ENCODE measurements at regions not wholly inside any gene's neighbourhood (a gene's known extent, or its start where the extent isn't known, plus 50 kb on each side); places are given as distances from the start of the nearest gene placed in this dataset.

GRCh38 chr20:12687476-12687875, 321.3 kb upstream of the SPTLC3 start:
- TF ChIP-seq EP300 (IDR thresholded peaks at IDR 0.05): no peak
- no peak for TF ChIP-seq CTCF (IDR thresholded peaks at IDR 0.05)
- TF ChIP-seq POLR2A (IDR thresholded peaks at IDR 0.05): no peak
- TF ChIP-seq POLR2AphosphoS5 (IDR thresholded peaks at IDR 0.05): no peak
- no peaks in the 10 kb centered on the region for H3K27me3 ChIP-seq
- DNase-seq: no peak
- no peaks in the 10 kb centered on the region for H3K36me3 ChIP-seq
- no peak overlapping the region for H3K27ac ChIP-seq
- no peak overlapping the region for H3K4me3 ChIP-seq
- no peaks in the 10 kb centered on the region for H3K9me3 ChIP-seq
- 61 to 71% methylated on average over 4 of the region's 4 CpGs for WGBS, 2 donors
- no peak for ATAC-seq (ENCODE audit: low FRiP score in 2 of 2)
- no peaks in the 10 kb centered on the region for H3K4me1 ChIP-seq

GRCh38 chr20:12695937-12696336, 312.8 kb upstream of the SPTLC3 start:
- no peaks in the 10 kb centered on the region for H3K9me3 ChIP-seq
- H3K27ac ChIP-seq: no peak overlapping the region
- DNase-seq (no peak), ATAC-seq (ENCODE audit: low FRiP score in 2 of 2) (no peak)
- WGBS, 2 donors: 45 to 60% methylated on average over 3 of the region's 3 CpGs
- no peaks in the 10 kb centered on the region for H3K27me3 ChIP-seq
- no peaks in the 10 kb centered on the region for H3K36me3 ChIP-seq
- TF ChIP-seq POLR2AphosphoS5 (IDR thresholded peaks at IDR 0.05) (no peak), EP300 (IDR thresholded peaks at IDR 0.05) (no peak), CTCF (IDR thresholded peaks at IDR 0.05) (no peak)
- no peak overlapping the region for H3K4me3 ChIP-seq
- no peaks in the 10 kb centered on the region for H3K4me1 ChIP-seq

GRCh38 chr20:12698817-12699216, 310.0 kb upstream of the SPTLC3 start:
- Histone ChIP-seq H3K4me3 (no peak overlapping the region), H3K4me1 (no peaks in the 10 kb centered on the region), H3K9me3 (no peaks in the 10 kb centered on the region), H3K36me3 (no peaks in the 10 kb centered on the region), H3K27ac (no peak overlapping the region), H3K27me3 (no peaks in the 10 kb centered on the region)
- WGBS, 2 donors: 44 to 51% methylated on average over 2 of the region's 2 CpGs
- ATAC-seq (ENCODE audit: low FRiP score in 2 of 2) (no peak), DNase-seq (no peak)
- TF ChIP-seq EP300 (IDR thresholded peaks at IDR 0.05) (no peak), POLR2A (IDR thresholded peaks at IDR 0.05) (no peak), POLR2AphosphoS5 (IDR thresholded peaks at IDR 0.05) (no peak), CTCF (IDR thresholded peaks at IDR 0.05) (no peak)

- DNase-seq: no peak
- no peak for ATAC-seq (ENCODE audit: low FRiP score in 2 of 2)
- no peaks in the 10 kb centered on the region for H3K36me3 ChIP-seq
- no peak for TF ChIP-seq POLR2A (IDR thresholded peaks at IDR 0.05)
- TF ChIP-seq POLR2AphosphoS5 (IDR thresholded peaks at IDR 0.05): no peak
- TF ChIP-seq CTCF (IDR thresholded peaks at IDR 0.05): no peak
- TF ChIP-seq EP300 (IDR thresholded peaks at IDR 0.05): no peak
- no peak overlapping the region for H3K4me3 ChIP-seq
- no peaks in the 10 kb centered on the region for H3K9me3 ChIP-seq
- H3K27ac ChIP-seq: no peak overlapping the region
- H3K27me3 ChIP-seq: no peaks in the 10 kb centered on the region
- no peaks in the 10 kb centered on the region for H3K4me1 ChIP-seq
- 13 to 40% methylated on average over 3 to 5 of the region's 5 CpGs for WGBS, 2 donors
These were observed 309.2 kb upstream of the SPTLC3 start for GRCh38 chr20:12699374-12700228.

GRCh38 chr20:12700701-12701100, 308.1 kb upstream of the SPTLC3 start:
- TF ChIP-seq EP300 (IDR thresholded peaks at IDR 0.05) (no peak), POLR2AphosphoS5 (IDR thresholded peaks at IDR 0.05) (no peak), POLR2A (IDR thresholded peaks at IDR 0.05) (no peak), CTCF (IDR thresholded peaks at IDR 0.05) (no peak)
- 87 to 90% methylated on average over 9 of the region's 9 CpGs for WGBS, 2 donors
- Histone ChIP-seq H3K36me3 (no peaks in the 10 kb centered on the region), H3K9me3 (no peaks in the 10 kb centered on the region), H3K4me1 (no peaks in the 10 kb centered on the region), H3K27me3 (no peaks in the 10 kb centered on the region), H3K27ac (no peak overlapping the region), H3K4me3 (no peak overlapping the region)
- ATAC-seq (ENCODE audit: low FRiP score in 2 of 2): no peak
- no peak for DNase-seq

Data from upper lobe of left lung (tissue), 6 donors.